ENCODE measurements at regions not wholly inside any gene's neighbourhood (a gene's known extent, or its start where the extent isn't known, plus 50 kb on each side); places are given as distances from the start of the nearest gene placed in this dataset.

DNA sequence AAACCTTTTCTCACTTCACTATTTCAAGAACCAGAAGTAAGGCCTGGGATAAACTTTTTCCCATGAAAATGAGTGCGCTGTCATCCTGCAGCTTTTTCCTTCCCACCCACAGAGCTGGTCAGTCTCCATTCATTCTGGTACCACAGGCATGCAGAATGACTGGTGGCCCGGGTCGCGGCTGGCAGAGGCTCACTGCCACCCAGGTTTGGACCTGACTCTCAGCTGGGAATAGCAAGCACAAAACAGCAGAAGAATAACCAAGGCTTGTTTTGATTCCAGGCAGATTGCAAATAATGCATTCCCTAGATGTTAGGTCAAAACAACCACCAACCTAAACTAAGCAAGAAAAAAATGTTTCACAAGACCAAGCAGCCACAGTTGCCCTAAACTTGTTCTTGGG is 190.5 kb upstream of the NRP1 start:
- no peak for DNase-seq

GRCh38 chr10:33524041-33524440 is 189.6 kb upstream of the NRP1 start:
- no peak for DNase-seq

- DNase-seq: no peak
Observed at GRCh38 chr10:33523236-33523792, 188.8 kb upstream of the NRP1 start.

DNA sequence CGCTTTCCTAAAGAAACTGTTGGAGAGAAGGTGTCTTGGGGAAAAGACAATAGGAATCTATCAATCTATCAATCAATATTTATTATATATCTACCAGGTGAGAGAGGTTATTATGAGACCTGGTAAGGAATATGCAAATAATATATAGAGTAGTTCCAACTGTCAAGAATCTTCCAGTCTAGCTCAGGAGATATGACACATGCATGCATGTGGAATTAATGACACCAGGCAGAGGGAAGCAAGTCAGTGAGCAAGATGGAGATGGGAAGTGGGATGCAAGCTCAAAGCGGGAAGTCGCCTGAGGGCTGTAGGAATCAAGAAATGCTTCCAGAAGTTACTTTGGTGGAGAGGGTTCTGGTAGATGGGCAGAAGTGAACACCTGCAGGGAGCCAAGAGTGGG is 187.4 kb upstream of the NRP1 start:
- no peak for DNase-seq

GRCh38 chr10:33521062-33521461 is 186.6 kb upstream of the NRP1 start:
- DNase-seq: no peak

GRCh38 chr10:33520223-33520622 is 185.8 kb upstream of the NRP1 start:
- DNase-seq: no peak

GRCh38 chr10:33519130-33519860 is 184.8 kb upstream of the NRP1 start:
- no peak for DNase-seq

- DNase-seq: no peak
Observed at GRCh38 chr10:33510206-33510605, 175.7 kb upstream of the NRP1 start.

- DNase-seq: no peak
Observed at GRCh38 chr10:33509231-33509831, 174.9 kb upstream of the NRP1 start.

DNA sequence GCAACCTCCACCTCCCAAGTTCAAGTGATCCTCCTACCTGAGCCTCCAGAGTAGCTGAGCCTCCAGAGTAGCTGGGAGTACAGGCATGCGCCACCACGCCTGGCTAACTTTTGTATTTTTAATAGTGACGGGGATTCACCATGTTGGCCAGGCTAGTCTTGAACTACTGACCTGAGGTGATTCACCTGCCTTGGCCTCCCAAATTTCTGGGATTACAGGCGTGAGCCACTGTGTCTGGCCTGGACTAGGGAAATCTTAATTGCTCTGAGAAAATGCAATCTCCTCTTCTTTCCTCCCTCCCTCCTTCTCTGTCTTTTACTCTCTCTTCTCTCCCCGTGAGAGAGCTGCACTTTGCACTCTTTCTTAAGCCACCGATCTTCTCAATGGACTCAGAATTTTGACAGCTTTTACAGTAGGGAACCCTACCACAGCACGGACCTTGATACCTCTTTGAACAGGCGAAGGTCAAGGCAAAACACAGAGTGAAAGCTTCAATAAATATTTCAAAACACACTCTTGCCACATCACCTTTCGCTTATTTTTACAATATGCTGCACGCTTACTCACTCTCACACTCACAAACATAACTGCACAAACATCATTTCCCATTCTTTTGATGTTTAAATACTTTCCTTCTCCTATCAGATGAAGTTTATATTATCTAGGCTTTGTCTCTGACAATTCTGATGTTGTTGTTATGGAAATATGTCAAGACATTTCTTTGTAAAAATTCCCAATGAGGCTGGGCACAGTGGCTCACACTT is 173.4 kb upstream of the NRP1 start:
- no peak for DNase-seq

- DNase-seq: no peak
Observed at GRCh38 chr10:33506838-33507661, 172.6 kb upstream of the NRP1 start.

- DNase-seq: no peak
Observed at GRCh38 chr10:33506391-33506790, 171.9 kb upstream of the NRP1 start.

- DNase-seq: no peak
Observed at GRCh38 chr10:33501161-33501560, 166.7 kb upstream of the NRP1 start.

- no peak for DNase-seq
Observed at GRCh38 chr10:33498391-33498891, 164.0 kb upstream of the NRP1 start.

GRCh38 chr10:33497338-33497737 is 162.9 kb upstream of the NRP1 start:
- DNase-seq: no peak

DNA sequence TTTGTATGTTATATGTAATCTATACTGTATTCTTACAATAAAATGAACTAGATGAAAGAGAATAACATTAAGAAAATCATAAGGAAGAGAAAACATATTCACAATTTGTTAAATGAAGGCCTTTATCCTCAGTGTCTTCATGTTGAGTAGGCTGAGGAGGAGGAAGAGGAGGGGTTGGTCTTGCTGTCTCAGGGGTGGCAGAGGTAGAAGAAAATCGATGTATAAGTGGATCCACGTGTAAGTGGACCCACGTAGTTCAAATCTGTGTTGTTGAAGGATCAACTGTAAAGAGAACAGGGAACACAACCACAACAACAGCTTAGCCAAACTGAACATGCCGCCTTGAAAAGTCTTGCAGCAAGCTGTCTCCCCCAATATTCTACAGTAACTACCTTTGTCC is 161.6 kb upstream of the NRP1 start:
- DNase-seq: no peak

GRCh38 chr10:33494694-33495265 is 160.3 kb upstream of the NRP1 start:
- DNase-seq: no peak

DNA sequence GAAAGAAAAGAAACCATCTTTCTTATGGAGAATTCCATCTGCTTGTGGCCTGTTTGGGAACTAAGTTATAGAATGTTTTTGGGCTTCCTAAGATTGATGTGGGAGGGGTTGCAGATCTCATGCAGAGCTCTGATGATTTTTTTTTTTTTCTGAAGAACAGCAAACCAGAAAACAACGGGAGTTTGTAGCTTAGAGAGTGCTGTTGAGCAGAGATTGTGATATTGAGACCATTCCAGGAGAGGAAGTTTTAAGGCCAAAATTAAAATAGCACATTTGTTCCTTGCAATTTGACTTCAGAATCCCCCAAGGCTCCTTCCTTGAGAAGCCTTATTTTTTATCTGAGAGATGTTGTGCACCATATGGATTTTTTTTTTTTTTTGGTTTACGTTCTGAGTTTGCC is 159.5 kb upstream of the NRP1 start:
- no peak for DNase-seq

- DNase-seq: no peak
Observed at GRCh38 chr10:33493497-33493896, 159.0 kb upstream of the NRP1 start.

GRCh38 chr10:33492701-33493345 is 158.4 kb upstream of the NRP1 start:
- no peak for DNase-seq

GRCh38 chr10:33489501-33490176 is 155.2 kb upstream of the NRP1 start:
- DNase-seq: no peak
